ENCODE measurements at regions not wholly inside any gene's neighbourhood (a gene's known extent, or its start where the extent isn't known, plus 50 kb on each side); places are given as distances from the start of the nearest gene placed in this dataset.

GRCh38 chr3:187522293-187522692, 147.9 kb downstream of the SST start:
- TF ChIP-seq CTCF (conservative IDR thresholded peaks at IDR 0.05; ENCODE audit: low read length) (no peak), EZH2phosphoT487 (IDR thresholded peaks at IDR 0.05; ENCODE audit: borderline replicate concordance) (no peak)

Data from Loucy (cell line).